ENCODE measurements at regions not wholly inside any gene's neighbourhood (a gene's known extent, or its start where the extent isn't known, plus 50 kb on each side); places are given as distances from the start of the nearest gene placed in this dataset.
"Not testable (repeated sequence)": the region's sequence is repeated elsewhere in the genome, so short reads cannot be mapped to it uniquely, and the experiment has no call there.

GRCh38 chrX:55867181-55867651, 149.7 kb downstream of the RRAGB start:
- TF ChIP-seq CTCF (IDR thresholded peaks at IDR 0.05; ENCODE audit: insufficient read depth, low read depth, low read length, missing control alignments), result no peak
- H3K4me3 ChIP-seq (ENCODE audit: low read depth, low read length), result no peak overlapping the region
- DNase-seq (ENCODE audit: low read depth), result peak; percentile 81

GRCh38 chrX:55867708-55868107, 150.2 kb downstream of the RRAGB start:
- DNase-seq (ENCODE audit: low read depth), result peak; percentile 39
- H3K4me3 ChIP-seq (ENCODE audit: low read depth, low read length), result no peak overlapping the region
- no peak for TF ChIP-seq CTCF (IDR thresholded peaks at IDR 0.05; ENCODE audit: insufficient read depth, low read depth, low read length, missing control alignments)

- no peak overlapping the region for H3K4me3 ChIP-seq (ENCODE audit: low read depth, low read length)
- no peak for TF ChIP-seq CTCF (IDR thresholded peaks at IDR 0.05; ENCODE audit: insufficient read depth, low read depth, low read length, missing control alignments)
- no peak for DNase-seq (ENCODE audit: low read depth)
Observed at GRCh38 chrX:55874807-55875206, 157.3 kb downstream of the RRAGB start.

GRCh38 chrX:55883541-55883940, 166.0 kb downstream of the RRAGB start:
- not testable (repeated sequence) for H3K4me3 ChIP-seq (ENCODE audit: low read depth, low read length); DNase-seq (ENCODE audit: low read depth)

GRCh38 chrX:55907968-55908607, 190.5 kb downstream of the RRAGB start:
- TF ChIP-seq CTCF (IDR thresholded peaks at IDR 0.05; ENCODE audit: insufficient read depth, low read depth, low read length, missing control alignments), result peak; percentile 48
- DNase-seq (ENCODE audit: low read depth), result peak; percentile 79
- peak overlapping the region; percentile 64 for H3K4me3 ChIP-seq (ENCODE audit: low read depth, low read length)

GRCh38 chrX:55908661-55909212, 191.2 kb downstream of the RRAGB start:
- no peak for TF ChIP-seq CTCF (IDR thresholded peaks at IDR 0.05; ENCODE audit: insufficient read depth, low read depth, low read length, missing control alignments)
- peak; percentile 44 for DNase-seq (ENCODE audit: low read depth)
- peak overlapping the region; percentile 64 for H3K4me3 ChIP-seq (ENCODE audit: low read depth, low read length)

GRCh38 chrX:55919367-55920221, 202.0 kb downstream of the RRAGB start:
- DNase-seq (ENCODE audit: low read depth), result peak; percentile 94
- TF ChIP-seq CTCF (IDR thresholded peaks at IDR 0.05; ENCODE audit: insufficient read depth, low read depth, low read length, missing control alignments), result peak; percentile 26
- H3K4me3 ChIP-seq (ENCODE audit: low read depth, low read length), result peak overlapping the region; percentile 54

Data from GM12865 (cell line).